HG03460 (cell line): ENCODE measurements at regions not wholly inside any gene's neighbourhood (a gene's known extent, or its start where the extent isn't known, plus 50 kb on each side); places are given as distances from the start of the nearest gene placed in this dataset.
"Not testable (repeated sequence)": the region's sequence is repeated elsewhere in the genome, so short reads cannot be mapped to it uniquely, and the experiment has no call there.

ENCODE experiments used
- ATAC-seq: cut with Tn5 transposase; IDR thresholded peaks from one replicate; pipeline ENCODE4 v1.9.1; 2021; ENCODE audit not compliant: unreplicated experiment

DNA sequence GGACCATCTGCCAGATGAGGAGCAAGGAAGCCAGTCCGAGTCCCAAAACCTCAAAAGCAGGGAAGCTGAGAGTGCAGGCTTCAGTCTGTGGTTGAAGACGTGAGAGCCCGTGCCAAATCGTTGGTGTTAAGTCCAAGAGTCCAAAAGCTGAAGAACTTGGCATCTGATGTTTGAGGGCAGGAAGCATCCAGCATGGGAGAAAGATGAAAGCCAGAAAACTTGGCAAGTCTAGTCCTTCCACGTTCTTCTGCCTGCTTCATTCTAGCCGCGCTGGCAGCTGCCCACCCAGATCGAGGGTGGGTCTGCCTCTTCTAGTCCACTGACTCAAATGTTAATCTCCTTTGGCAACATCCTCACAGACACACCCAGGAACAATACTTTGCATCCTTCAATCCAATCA, 293.8 kb downstream of the RDH14 start:
- ATAC-seq = not testable (repeated sequence)

DNA sequence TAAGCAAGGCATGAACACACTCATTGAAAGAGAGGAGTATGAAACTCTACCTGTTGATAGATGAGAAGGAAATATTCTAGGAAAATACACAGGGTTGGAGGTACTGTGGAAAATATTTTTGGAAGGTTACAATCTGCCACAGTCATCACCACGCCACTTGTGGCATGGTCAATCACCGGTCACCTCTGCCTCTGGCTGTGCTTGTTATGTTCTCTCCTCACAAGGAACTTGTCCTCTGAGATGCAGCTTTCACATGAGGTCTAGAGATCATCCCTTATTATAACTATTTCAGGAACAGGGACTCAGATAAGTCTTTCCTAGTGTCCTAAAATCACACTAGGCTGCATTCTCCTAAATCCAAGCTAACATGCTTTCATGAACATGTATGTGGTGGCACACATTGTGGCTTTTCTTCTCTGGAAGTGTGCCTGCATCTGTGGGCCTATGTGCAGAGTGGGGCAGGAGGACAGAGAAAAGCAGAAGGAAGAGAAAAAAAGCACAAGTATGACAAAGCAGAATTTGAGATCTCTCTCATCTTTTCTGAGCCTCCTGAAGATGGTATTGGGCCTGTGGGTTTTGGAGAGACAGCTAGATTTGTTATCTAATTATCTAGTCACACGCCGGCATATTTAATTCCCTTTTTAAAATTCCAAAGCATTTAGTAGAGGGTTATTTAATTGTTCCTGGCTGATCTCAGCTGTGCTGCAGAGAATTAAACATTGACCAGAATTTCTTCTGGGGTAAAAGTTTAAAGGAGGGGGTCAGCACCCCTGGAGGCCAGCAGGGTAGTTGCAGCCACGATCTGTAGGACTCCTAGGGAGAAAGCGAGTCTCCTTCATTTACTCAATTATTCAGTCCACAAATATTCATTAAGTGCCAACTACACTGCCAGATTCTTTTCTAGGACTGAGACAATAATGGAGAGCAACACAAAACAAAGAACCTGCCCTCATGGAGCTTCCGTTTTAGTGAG, 294.6 kb downstream of the RDH14 start:
- ATAC-seq = no peak

GRCh38 chr2:18262601-18263000, 297.9 kb downstream of the RDH14 start:
- no peak for ATAC-seq

DNA sequence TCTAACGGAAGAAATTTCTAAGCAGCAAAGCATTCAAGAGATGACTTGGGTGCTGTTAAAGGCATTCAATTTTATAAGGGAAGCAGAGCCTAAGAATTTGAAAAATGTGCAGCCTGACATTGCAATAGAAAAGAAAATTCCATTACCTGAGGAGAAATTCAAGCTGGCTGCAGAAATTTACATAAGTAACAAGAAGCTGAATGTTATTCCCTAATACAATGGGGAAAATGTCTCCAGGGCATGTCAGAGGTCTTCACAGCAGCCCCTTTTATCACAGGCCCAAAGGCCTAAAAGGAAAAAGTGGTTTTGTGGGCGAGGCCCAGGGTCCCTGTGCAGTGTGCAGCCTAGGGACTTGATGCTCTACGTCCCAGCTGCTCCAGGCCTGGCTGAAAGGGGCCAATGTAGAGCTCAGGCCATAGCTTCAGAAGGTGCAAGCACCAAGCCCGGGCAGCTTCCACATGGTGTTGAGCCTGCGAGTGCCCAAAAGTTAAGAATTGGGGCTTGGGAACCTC, 306.7 kb downstream of the RDH14 start:
- no peak for ATAC-seq

GRCh38 chr2:18251486-18251885, 309.0 kb downstream of the RDH14 start:
- no peak for ATAC-seq

DNA sequence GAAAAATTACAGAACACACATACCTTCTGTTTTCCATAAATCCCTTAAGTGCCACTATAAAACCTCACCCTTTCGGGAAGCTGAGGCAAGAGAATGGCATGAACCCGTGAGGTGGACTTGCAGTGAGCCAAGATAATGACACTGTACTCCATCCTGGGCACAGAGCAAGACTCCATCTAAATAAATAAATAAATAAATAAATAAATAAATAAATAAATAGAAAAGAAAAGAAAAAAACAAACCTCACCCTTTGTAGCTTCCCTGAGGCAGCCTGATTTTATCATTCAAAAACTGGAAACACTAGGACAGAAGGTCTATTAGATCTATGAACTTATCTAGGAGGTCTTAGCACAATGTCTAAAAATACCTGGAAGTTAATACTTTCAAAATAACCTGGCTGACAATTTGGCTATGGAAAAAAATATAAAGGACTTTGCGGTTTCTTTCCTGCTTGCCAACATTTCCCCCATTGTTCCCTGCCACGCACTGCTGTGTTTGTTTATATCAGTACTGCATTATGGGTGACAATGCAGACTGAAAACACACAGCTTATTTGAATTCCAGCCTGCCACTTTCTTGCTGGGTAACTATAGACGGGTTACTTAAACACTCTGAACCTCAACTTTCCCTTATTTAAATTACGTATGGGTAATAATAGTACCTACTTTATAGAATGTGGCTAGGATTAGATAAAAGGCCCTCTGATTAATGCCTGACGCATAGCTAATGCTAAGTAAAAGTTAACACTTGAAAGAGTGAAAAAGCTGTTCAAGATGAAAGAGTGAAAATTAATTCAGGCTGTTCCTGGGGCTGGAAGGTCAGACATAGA, 313.0 kb downstream of the RDH14 start:
- ATAC-seq = no peak

DNA sequence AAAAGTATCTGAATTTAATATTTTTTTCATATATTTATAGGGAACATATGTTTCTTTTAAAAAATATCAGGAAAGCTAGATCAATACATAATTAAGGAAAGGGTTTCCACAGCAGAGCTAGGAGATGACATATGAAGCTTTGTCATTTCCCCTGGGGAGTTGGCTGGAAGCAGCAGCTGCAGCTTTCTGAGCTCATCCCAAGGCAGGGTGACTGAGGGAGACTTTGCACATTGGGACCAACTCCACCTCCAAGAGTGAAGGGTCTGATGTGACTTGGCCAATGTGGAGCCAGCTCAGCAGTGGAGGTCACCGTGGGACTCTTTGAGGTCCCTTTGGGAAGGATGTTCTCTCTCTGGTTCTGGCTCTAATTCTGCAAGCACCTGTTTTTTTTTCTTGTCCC, 315.1 kb downstream of the RDH14 start:
- ATAC-seq = no peak

DNA sequence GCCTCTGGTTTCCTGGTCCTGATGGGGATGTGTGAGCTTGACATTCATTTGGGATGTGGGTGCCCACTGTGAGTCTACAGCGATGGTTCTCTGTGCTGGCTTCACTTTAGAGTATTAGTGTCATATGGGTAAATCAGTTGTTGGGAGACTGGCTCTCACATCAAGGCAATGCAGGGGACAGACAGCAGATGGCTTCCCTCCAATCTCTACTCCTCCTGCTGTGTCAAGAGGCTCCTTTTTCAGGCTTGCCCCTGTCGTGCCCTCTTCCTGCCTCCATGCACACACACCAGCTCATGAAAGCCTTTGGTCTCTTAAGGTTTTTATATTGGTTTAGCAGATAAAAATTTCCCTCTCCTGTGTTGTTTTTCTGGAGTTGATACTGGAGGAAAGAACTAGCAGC, 315.6 kb downstream of the RDH14 start:
- ATAC-seq = no peak

DNA sequence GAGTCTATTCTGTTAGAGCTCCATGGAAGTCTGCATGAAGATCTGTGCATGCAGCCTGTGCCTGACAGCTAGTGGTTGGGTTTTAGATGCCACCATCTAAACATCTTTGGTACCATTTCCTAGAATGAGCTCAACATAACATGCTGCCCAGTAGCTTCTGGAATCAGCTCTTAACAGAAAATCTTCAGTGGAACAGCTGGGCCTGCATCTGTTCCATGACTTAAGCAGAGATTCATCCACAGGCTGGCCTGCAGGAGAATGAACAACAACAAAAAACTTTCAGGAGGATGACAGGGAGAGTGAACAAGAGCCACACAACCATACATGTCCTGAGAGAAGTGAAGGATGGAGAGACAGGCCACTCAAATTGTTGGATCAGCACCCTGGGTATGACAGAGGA, 316.6 kb downstream of the RDH14 start:
- no peak for ATAC-seq

- no peak for ATAC-seq
These were observed 317.7 kb downstream of the RDH14 start for GRCh38 chr2:18242716-18243115.

DNA sequence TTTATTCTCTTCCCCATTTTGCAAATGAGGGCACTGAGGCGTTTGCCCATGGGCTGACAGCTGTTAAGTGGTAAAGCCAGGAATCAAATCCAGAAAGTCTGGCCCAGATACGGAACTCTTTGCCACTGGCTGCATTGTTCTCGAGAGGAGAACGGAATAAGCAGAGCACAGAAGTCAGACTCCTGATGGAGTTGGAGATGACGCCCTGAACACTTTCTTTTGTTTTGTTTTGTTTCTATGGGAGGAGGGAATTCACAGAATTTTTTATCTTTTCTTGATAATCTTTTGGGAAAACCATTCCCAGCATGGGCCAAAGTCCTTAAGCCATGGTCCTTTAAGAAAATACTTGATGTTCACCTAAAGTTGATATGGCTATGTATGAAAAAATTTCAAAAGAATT, 322.2 kb downstream of the RDH14 start:
- no peak for ATAC-seq

- no peak for ATAC-seq
These were observed 323.2 kb downstream of the RDH14 start for GRCh38 chr2:18237298-18237697.

DNA sequence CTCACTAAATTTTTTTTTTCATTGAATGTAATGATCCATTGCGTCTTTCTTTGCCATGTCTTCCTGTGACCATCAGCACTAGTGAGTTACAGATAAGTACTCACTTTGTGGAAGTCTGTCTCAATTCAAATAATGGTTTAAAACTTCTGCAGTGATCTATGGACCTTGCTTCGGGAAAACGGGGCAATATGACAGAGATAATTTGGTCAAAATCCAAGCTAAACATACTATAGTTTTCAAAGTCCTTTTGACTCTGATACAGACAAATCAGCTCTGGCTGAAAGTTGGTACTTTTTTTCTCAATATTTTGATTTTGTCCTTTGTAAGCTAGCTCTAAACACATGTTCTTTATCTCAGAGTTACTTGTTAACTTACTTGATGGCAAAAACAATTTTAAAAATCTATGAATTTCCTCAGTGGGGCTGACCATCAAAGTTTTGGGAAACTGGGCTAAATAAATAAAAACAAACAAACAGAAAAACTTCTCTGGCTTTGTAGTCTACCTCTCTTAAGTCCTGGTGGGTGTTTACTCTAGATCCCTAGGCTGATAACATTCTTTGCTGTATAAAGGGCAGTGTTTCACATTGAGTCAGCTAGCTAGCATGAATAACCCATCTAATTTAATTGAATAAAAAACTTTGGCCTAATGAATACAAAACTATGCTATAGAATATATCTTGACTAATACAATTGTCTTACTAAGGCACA, 327.6 kb downstream of the RDH14 start:
- no peak for ATAC-seq

DNA sequence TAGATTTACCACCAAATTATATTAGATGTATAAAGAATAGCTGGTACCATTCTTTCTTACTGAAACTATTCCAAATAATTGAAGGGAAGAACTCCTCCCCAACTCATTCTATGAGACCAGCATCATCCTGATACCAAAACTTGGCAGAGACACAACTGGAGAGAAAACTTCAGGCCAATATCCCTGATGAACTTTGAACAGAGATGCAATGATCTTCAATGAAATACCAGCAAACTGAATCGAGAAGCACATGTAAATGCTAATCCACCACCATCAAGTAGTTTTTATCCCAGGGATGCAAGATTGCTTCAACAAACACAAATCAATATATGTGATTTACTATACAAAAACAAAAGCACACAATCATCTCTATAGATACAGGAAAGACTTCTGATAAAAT, 329.8 kb downstream of the RDH14 start:
- no peak for ATAC-seq

DNA sequence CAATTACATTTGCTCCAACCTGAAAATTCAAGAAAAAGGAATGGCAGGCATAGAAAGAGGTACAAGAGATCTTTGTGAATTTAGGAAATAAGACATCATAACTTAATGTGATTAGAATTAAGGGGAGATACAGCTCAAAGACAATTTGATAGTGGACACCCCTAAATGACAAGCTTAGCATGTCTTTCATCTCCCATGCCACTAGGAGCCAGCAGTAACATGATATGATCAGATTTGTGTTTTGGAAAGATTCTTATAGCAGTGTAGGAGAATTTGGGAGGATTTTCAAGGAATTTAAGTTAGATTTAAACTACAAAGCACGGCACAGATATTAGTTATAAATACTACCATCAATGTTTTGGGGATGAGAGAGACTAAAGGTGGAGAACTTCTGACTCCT, 340.8 kb downstream of the RDH14 start:
- no peak for ATAC-seq

GRCh38 chr2:18218160-18218933, 339.9 kb downstream of the KCNS3 start:
- ATAC-seq = no peak

- no peak for ATAC-seq
These were observed 336.5 kb downstream of the KCNS3 start for GRCh38 chr2:18214936-18215335.

DNA sequence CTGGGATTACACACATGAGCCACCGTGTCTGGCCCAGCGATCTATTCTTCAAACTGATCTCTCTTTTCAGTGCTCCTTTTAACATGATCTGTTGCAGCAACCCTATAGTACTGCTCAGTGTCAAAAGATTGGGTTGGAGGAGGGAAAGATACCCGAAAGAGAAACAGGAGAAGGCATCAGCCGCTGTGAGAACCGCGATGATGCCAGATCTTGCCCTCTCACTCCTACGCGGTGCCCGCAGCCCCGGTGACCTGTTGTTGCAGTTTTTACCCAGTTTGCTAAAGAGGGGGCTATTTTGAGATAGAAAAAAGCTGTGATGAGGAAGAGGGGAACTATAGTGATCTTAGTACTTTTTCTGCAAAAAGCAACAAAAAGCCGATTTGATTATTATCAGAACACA, 335.5 kb downstream of the KCNS3 start:
- ATAC-seq = no peak

- ATAC-seq = no peak
These were observed 331.6 kb downstream of the KCNS3 start for GRCh38 chr2:18209934-18210639.

DNA sequence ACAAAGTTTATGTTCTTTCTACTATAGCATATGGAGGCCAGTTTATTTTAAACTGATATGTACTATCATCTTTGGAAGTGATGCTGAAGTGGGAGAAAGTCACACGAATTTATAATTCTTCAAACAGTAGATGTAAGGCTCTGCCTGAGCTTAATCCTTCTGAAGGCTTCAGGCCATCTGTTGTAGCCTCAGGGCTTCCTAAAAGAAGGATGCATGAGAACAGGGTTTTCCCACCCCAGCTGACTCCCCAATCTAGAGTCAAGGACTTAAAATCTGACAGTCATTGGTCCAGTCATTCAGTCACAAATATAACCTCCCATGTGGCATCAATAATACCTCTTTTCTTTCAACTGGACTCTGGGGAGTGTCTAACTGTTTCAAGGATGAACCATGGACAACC, 330.5 kb downstream of the KCNS3 start:
- no peak for ATAC-seq
